Neural cell (in vitro differentiated cells): ENCODE measurements at regions not wholly inside any gene's neighbourhood (a gene's known extent, or its start where the extent isn't known, plus 50 kb on each side); places are given as distances from the start of the nearest gene placed in this dataset.

Experiments
- CTCF ChIP-seq: fragments of 450-650 bp; IDR thresholded peaks from 2 replicates; pipeline ENCODE4 v1.5.1; 2014; ENCODE audit warnings: antibody characterized with exemption, mild to moderate bottlenecking, moderate library complexity; ENCODE audit not compliant: poor library complexity, severe bottlenecking
- EP300 ChIP-seq: fragments of 450-650 bp; conservative IDR thresholded peaks from 2 replicates; pipeline ENCODE4 v1.6.1; 2014; ENCODE audit warnings: antibody characterized with exemption, mild to moderate bottlenecking, moderate library complexity; ENCODE audit not compliant: poor library complexity, severe bottlenecking
- EZH2 ChIP-seq: fragments of 200-600, 300-800 bp; shearing (Covaris generic), sonication (generic); IDR thresholded peaks from 2 replicates; pipeline ENCODE4 v1.6.1; 2014; ENCODE audit warnings: antibody characterized with exemption, low read length, borderline replicate concordance, mild to moderate bottlenecking; ENCODE audit not compliant: insufficient read depth, poor library complexity, severe bottlenecking
- MXI1 ChIP-seq: fragments of 450-650 bp; conservative IDR thresholded peaks from 2 replicates; pipeline ENCODE4 v1.6.1; 2014; ENCODE audit warnings: antibody characterized with exemption, mild to moderate bottlenecking; ENCODE audit not compliant: poor library complexity, severe bottlenecking
- POLR2AphosphoS5 ChIP-seq: IDR thresholded peaks from 2 replicates; pipeline ENCODE4 v1.6.1; 2012
- RAD21 ChIP-seq: fragments of 450-650 bp; conservative IDR thresholded peaks from 2 replicates; pipeline ENCODE4 v1.6.1; 2014; ENCODE audit warnings: antibody characterized with exemption, mild to moderate bottlenecking, moderate library complexity
- REST ChIP-seq: IDR thresholded peaks from 2 replicates; pipeline ENCODE4 v1.6.1; 2012; ENCODE audit warnings: borderline replicate concordance
- SMC3 ChIP-seq: fragments of 450-650 bp; conservative IDR thresholded peaks from 2 replicates; pipeline ENCODE4 v1.6.1; 2014; ENCODE audit warnings: antibody characterized with exemption, mild to moderate bottlenecking, moderate library complexity; ENCODE audit not compliant: poor library complexity
- TAF1 ChIP-seq: IDR thresholded peaks from 2 replicates; pipeline ENCODE4 v1.6.1; 2012; ENCODE audit warnings: low read depth

DNA sequence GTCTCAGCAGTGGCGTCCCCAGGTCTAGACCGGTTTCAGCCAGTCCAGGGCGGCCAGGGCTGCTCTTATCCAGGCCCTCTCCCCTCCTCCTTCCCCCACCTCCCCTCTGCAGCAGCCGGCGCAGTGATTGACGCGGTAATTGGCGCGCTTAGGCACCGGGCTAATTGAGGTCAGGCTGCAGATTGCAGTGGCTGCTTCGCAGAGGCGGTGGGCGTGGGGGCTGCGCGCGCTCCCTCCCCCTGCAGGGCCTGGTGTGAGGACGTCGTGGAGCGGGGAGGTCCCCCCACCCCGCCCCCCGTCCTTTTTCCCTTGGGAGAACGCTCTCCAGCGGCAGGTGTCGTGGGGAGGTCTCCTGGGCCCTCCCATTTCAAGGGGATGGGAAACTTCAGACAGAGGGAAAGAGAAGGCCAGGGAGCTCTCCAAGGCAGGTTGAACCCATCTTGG is 70.4 kb upstream of the BLCAP start:
- TF ChIP-seq CTCF: no peak
- TF ChIP-seq TAF1: no peak
- peak; percentile 86 for TF ChIP-seq POLR2AphosphoS5
- TF ChIP-seq RAD21: no peak
- no peak for TF ChIP-seq REST
- TF ChIP-seq EZH2: no peak
- peak; percentile 43 for TF ChIP-seq EP300
- no peak for TF ChIP-seq SMC3
- TF ChIP-seq MXI1: no peak
